ENCODE measurements at regions not wholly inside any gene's neighbourhood (a gene's known extent, or its start where the extent isn't known, plus 50 kb on each side); places are given as distances from the start of the nearest gene placed in this dataset.

- DNase-seq (ENCODE audit: low read depth, low spot score): no peak
Measured at GRCh38 chr3:86733257-86733656, 257.7 kb downstream of the VGLL3 start.

- DNase-seq (ENCODE audit: low read depth, low spot score): no peak
Measured at GRCh38 chr3:86731501-86731901, 259.4 kb downstream of the VGLL3 start.

- DNase-seq (ENCODE audit: low read depth, low spot score): no peak
Measured at GRCh38 chr3:86723433-86723832, 267.5 kb downstream of the VGLL3 start.

GRCh38 chr3:86711634-86712033 lies 279.3 kb downstream of the VGLL3 start:
- DNase-seq (ENCODE audit: low read depth, low spot score): no peak

- DNase-seq (ENCODE audit: low read depth, low spot score): no peak
Measured at GRCh38 chr3:86708893-86709292, 282.1 kb downstream of the VGLL3 start.

- no peak for DNase-seq (ENCODE audit: low read depth, low spot score)
Measured at GRCh38 chr3:86702381-86702958, 288.5 kb downstream of the VGLL3 start.

- no peak for DNase-seq (ENCODE audit: low read depth, low spot score)
Measured at GRCh38 chr3:86695752-86696151, 295.2 kb downstream of the VGLL3 start.

GRCh38 chr3:86673991-86674390 lies 317.0 kb downstream of the VGLL3 start:
- no peak for DNase-seq (ENCODE audit: low read depth, low spot score)

GRCh38 chr3:86661817-86662216 lies 329.1 kb downstream of the VGLL3 start:
- DNase-seq (ENCODE audit: low read depth, low spot score): no peak

GRCh38 chr3:86658876-86659275 lies 332.1 kb downstream of the VGLL3 start:
- no peak for DNase-seq (ENCODE audit: low read depth, low spot score)

GRCh38 chr3:86654806-86655460 lies 336.0 kb downstream of the VGLL3 start:
- DNase-seq (ENCODE audit: low read depth, low spot score): no peak

- DNase-seq (ENCODE audit: low read depth, low spot score): no peak
Measured at GRCh38 chr3:86653661-86654205, 337.2 kb downstream of the VGLL3 start.

- DNase-seq (ENCODE audit: low read depth, low spot score): no peak
Measured at GRCh38 chr3:86648087-86648486, 342.9 kb downstream of the VGLL3 start.

GRCh38 chr3:86645756-86646155 lies 345.2 kb downstream of the VGLL3 start:
- DNase-seq (ENCODE audit: low read depth, low spot score): no peak

- DNase-seq (ENCODE audit: low read depth, low spot score): no peak
Measured at GRCh38 chr3:86634361-86634760, 356.6 kb downstream of the VGLL3 start.

GRCh38 chr3:86629511-86629910 lies 361.4 kb downstream of the VGLL3 start:
- DNase-seq (ENCODE audit: low read depth, low spot score): no peak

- no peak for DNase-seq (ENCODE audit: low read depth, low spot score)
Measured at GRCh38 chr3:86624192-86624591, 366.8 kb downstream of the VGLL3 start.

GRCh38 chr3:86618706-86619105 lies 372.2 kb downstream of the VGLL3 start:
- no peak for DNase-seq (ENCODE audit: low read depth, low spot score)

- DNase-seq (ENCODE audit: low read depth, low spot score): no peak
Measured at GRCh38 chr3:86605166-86605565, 385.8 kb downstream of the VGLL3 start.

- DNase-seq (ENCODE audit: low read depth, low spot score): no peak
Measured at GRCh38 chr3:86595696-86596095, 395.3 kb downstream of the VGLL3 start.

- DNase-seq (ENCODE audit: low read depth, low spot score): no peak
Measured at GRCh38 chr3:86594838-86595237, 396.1 kb downstream of the VGLL3 start.

GRCh38 chr3:86578071-86578470 lies 412.9 kb downstream of the VGLL3 start:
- no peak for DNase-seq (ENCODE audit: low read depth, low spot score)

GRCh38 chr3:86563400-86563970 lies 427.5 kb downstream of the VGLL3 start:
- no peak for DNase-seq (ENCODE audit: low read depth, low spot score)

All from pulmonary artery endothelial cell (primary cell).